ENCODE measurements at regions not wholly inside any gene's neighbourhood (a gene's known extent, or its start where the extent isn't known, plus 50 kb on each side); places are given as distances from the start of the nearest gene placed in this dataset.

- H3K14ac ChIP-seq (replicated peaks; ENCODE audit: low read depth, low read length), result no peak overlapping the region
- POLR2A ChIA-PET (ENCODE audit: unreplicated experiment), result no interaction called here
- peak overlapping the region; percentile 70 for H2AFZ ChIP-seq (replicated peaks; ENCODE audit: low read length, poor library complexity)
- H2BK15ac ChIP-seq (ENCODE audit: low read depth, low read length), result no peak overlapping the region; the same call in 2 of the 3 replicates
- intact Hi-C loops (cut with micrococcal nuclease), result no loop called here
- H2BK20ac ChIP-seq (ENCODE audit: low read depth, low read length), result 0 out of 2 replicates have a peak overlapping the region, but pooled peaks have one; percentile 17
- H3K9me3 ChIP-seq (ENCODE audit: control insufficient read depth, insufficient read depth, low read length), result no peaks in the 10 kb centered on the region
- no peak overlapping the region for H3K4me3 ChIP-seq (ENCODE audit: insufficient read depth, low read depth, low read length)
- dilution Hi-C loops (cut with HindIII; ENCODE audit: low sequenced_read_pairs, unreplicated experiment), result no loop called here
- peak overlapping the region; percentile 40; the same call in 1 of the 2 replicates for H4K5ac ChIP-seq (ENCODE audit: low read depth, low read length)
- peak overlapping the region; percentile 15; the same call in 1 of the 2 replicates for H2AK5ac ChIP-seq (ENCODE audit: low read depth, low read length)
- ATAC-seq (ENCODE audit: low read depth), result peak; percentile 88
- H2AK9ac ChIP-seq (replicated peaks; ENCODE audit: low read depth, low read length, poor library complexity), result no peak overlapping the region
- peak; percentile 45 for TF ChIP-seq BHLHE40 (IDR thresholded peaks at IDR 0.05; ENCODE audit: low read depth, low read length)
- TF ChIP-seq POLR2A (IDR thresholded peaks at IDR 0.05; ENCODE audit: low read depth, low read length), result no peak
- H3K27ac ChIP-seq (ENCODE audit: insufficient read depth, low read length), result peak overlapping the region; percentile 88; the same call in 1 of the 2 replicates
- no peak overlapping the region for H4K8ac ChIP-seq (ENCODE audit: low read depth in 2 of 2, low read length in 2 of 2)
- H2BK120ac ChIP-seq (ENCODE audit: low read depth, low read length), result peak overlapping the region; percentile 38; the same call in 1 of the 2 replicates
- 0 out of 2 replicates have a peak, but pooled peaks cover 8% of the 10 kb centered on the region for H3K9me1 ChIP-seq (ENCODE audit: insufficient read depth, low read length)
- no peak overlapping the region for H2BK5ac ChIP-seq (ENCODE audit: low read depth, low read length, poor library complexity, severe bottlenecking)
- no peaks in the 10 kb centered on the region for H4K20me1 ChIP-seq (ENCODE audit: insufficient read depth, low read length)
- peak overlapping the region; percentile 30; the same call in 1 of the 2 replicates for H3K18ac ChIP-seq (ENCODE audit: low read depth, low read length)
- peak overlapping the region; percentile 32; the same call in 1 of the 2 replicates for H4K91ac ChIP-seq (ENCODE audit: insufficient read depth, low read depth, low read length)
- DNase-seq, result peak; percentile 90
- H3K23ac ChIP-seq (ENCODE audit: low read depth, low read length), result no peak overlapping the region
- no TSS peak for BruUV-seq (replicated peaks)
- no peak overlapping the region for H3K9ac ChIP-seq (ENCODE audit: low read depth, low read length)
- H3K4me1 ChIP-seq (ENCODE audit: control insufficient read depth, insufficient read depth, low read length), result peaks cover 24% of the 10 kb centered on the region
- H3K4me2 ChIP-seq (ENCODE audit: low read depth, low read length), result peak overlapping the region; percentile 45; the same call in 1 of the 2 replicates
- 36% methylated on average over 7 of the region's 20 CpGs; no CpG with 5 or more reads in 1 of the 2 experiments for WGBS, 2 experiments (ENCODE audit: extremely low coverage in 2 of 2, insufficient read length in 1 of 2)
- H3K79me1 ChIP-seq (ENCODE audit: low read depth in 1 of 2, low read length in 2 of 2), result no peaks in the 10 kb centered on the region
- H3K56ac ChIP-seq (ENCODE audit: extremely low read depth, insufficient read depth, low read length), result no peak overlapping the region
- CTCF ChIA-PET, result no interaction called here
- in situ Hi-C loops (cut with MboI; ENCODE audit: low sequenced_read_pairs), result no loop called here
- peak overlapping the region; percentile 48; the same call in 1 of the 2 replicates for H3K4ac ChIP-seq (ENCODE audit: low read depth, low read length)
- H3K36me3 ChIP-seq (ENCODE audit: control insufficient read depth, insufficient read depth, low read length), result no peaks in the 10 kb centered on the region
- no peaks in the 10 kb centered on the region for H3K27me3 ChIP-seq (ENCODE audit: control insufficient read depth, insufficient read depth, low read length)
Measured at GRCh38 chr14:101408077-101408831, 153.0 kb upstream of the DIO3 start.
